ENCODE measurements at regions not wholly inside any gene's neighbourhood (a gene's known extent, or its start where the extent isn't known, plus 50 kb on each side); places are given as distances from the start of the nearest gene placed in this dataset.

GRCh38 chr16:85426806-85427205 is 186.3 kb upstream of the GSE1 start:
- peaks cover 8% of the 10 kb centered on the region; the same call in 1 of the 2 replicates for H3F3A ChIP-seq (ENCODE audit: insufficient read depth, low read depth)
- no peak for TF ChIP-seq EZH2 (IDR thresholded peaks at IDR 0.05; ENCODE audit: low read depth)
- TF ChIP-seq, protein P1, sequence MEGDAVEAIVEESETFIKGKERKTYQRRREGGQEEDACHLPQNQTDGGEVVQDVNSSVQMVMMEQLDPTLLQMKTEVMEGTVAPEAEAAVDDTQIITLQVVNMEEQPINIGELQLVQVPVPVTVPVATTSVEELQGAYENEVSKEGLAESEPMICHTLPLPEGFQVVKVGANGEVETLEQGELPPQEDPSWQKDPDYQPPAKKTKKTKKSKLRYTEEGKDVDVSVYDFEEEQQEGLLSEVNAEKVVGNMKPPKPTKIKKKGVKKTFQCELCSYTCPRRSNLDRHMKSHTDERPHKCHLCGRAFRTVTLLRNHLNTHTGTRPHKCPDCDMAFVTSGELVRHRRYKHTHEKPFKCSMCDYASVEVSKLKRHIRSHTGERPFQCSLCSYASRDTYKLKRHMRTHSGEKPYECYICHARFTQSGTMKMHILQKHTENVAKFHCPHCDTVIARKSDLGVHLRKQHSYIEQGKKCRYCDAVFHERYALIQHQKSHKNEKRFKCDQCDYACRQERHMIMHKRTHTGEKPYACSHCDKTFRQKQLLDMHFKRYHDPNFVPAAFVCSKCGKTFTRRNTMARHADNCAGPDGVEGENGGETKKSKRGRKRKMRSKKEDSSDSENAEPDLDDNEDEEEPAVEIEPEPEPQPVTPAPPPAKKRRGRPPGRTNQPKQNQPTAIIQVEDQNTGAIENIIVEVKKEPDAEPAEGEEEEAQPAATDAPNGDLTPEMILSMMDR (conservative IDR thresholded peaks at IDR 0.05) = no peak
- H3K4me1 ChIP-seq (replicated peaks; ENCODE audit: insufficient read depth) = peaks cover 18% of the 10 kb centered on the region
- ChIA-PET POLR2A (ENCODE audit: unreplicated experiment) (no interaction called here), CTCF (no interaction called here)
- H4K20me1 ChIP-seq (ENCODE audit: insufficient read depth) = peaks cover 5% of the 10 kb centered on the region; the same call in 1 of the 2 replicates
- no peak overlapping the region for H2AFZ ChIP-seq
- H3K79me2 ChIP-seq (ENCODE audit: low read depth) = no peaks in the 10 kb centered on the region
- H3K4me2 ChIP-seq = no peak overlapping the region
- intact Hi-C loops (cut with micrococcal nuclease; ENCODE audit: unreplicated experiment) = no loop called here
- no peak overlapping the region for H3K27ac ChIP-seq
- H3K36me3 ChIP-seq (ENCODE audit: low read depth) = no peaks in the 10 kb centered on the region
- DNase-seq = no peak
- H3K9me3 ChIP-seq (ENCODE audit: insufficient read depth, low read depth) = no peaks in the 10 kb centered on the region
- H3K4me3 ChIP-seq = no peak overlapping the region
- H3K27me3 ChIP-seq (ENCODE audit: insufficient read depth, low read depth) = no peaks in the 10 kb centered on the region
- no peaks in the 10 kb centered on the region for H3K9me2 ChIP-seq (ENCODE audit: insufficient read depth)
- no TSS peak for BruUV-seq (replicated peaks)

DNA sequence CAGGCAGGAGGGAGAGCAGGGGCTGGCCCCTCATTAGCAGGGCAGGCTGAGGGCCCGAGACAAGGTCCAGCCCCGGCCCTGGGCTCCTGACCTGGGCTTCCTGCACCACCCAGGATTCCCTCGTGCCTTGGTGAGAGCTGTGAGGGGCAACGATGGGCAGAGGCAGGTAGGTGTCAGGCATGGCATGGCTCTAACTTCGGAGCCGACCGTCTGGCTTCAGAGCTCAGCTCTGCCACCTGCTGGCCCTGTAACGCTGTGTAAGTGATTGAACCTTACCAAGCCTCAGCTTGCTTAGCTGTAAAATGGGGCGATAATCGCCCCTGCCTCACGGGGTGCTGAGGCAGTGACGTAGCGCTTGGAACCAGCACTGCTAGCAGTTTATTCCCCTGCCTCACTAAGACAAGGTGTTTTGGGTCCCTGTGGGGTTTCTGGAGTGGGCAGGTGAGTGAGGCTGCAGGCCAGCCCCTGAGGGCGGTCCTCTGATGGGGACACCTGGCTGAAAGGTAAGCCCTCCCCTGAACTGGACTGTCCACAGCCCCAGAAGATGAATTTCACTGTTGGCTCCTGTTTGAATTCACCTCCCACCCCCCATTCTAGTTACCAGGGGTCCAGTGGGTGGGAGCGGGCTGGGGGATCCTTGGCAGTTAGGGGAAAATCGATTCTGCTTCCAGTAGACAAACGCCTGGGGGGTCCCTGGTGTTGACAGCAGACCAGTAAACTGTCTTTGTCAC is 184.8 kb upstream of the GSE1 start:
- intact Hi-C loops (cut with micrococcal nuclease; ENCODE audit: unreplicated experiment) = no loop called here
- POLR2A ChIA-PET (ENCODE audit: unreplicated experiment) = interaction anchor here (0.6 kb wide), 1 partner anchor 127 kb away, joined by 5 read pairs; no protein-coding TSS in a partner anchor
- TF ChIP-seq, protein P1 (conservative IDR thresholded peaks at IDR 0.05) = peak; percentile 62; the same call in 1 of the 2 replicates
- TF ChIP-seq EZH2 (IDR thresholded peaks at IDR 0.05; ENCODE audit: low read depth) = no peak

DNA sequence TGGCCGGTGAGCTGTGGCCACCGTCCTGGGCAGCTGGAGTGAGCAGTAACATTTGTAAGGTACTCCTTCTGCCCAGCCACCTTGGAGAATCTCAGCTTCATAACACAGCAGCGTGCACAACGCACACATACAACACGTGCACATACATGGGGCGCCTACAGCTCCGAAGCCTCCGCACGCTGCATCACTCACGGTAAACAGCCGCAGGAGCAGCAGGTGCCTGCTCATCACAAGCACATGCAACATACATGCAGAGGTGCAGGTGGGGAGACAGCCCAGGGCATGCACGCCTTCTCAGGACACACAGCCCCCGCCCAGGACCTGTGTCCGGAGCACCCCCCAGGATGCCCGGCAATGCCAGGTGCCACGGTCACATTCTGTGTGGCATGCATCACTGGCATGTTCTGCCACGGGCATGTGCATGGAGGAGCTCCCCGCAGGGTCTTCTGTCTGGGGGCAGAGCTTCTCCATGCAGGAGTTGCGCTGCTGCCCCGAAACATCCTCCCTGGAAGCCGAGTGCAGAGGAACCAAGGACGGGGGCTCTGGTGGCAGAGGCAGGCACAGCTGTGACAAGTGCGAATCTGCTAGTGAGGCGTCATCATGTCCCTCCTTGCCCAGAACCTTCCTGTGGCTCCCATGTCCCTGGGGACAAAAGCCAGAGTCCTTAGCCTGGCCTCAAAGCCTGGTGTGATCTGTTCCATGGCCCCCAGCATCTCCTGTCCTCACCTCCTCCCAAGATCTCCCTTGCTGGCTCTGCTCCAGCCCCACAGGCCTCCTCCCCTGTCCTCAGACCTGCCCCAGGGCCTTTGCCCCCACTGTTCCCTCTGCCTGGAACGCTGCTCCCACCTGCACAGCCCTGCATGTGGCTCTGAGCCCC is 184.0 kb upstream of the GSE1 start:
- H3K9me3 ChIP-seq (ENCODE audit: insufficient read depth, low read depth) = no peaks in the 10 kb centered on the region
- H3K79me2 ChIP-seq (ENCODE audit: low read depth) = no peaks in the 10 kb centered on the region
- H4K20me1 ChIP-seq (ENCODE audit: insufficient read depth) = no peaks in the 10 kb centered on the region
- no peaks in the 10 kb centered on the region for H3K9me2 ChIP-seq (ENCODE audit: insufficient read depth)
- H2AFZ ChIP-seq = no peak overlapping the region
- DNase-seq = no peak
- no peak overlapping the region for H3K4me3 ChIP-seq
- CTCF ChIA-PET = interaction anchor here (0.5 kb wide), 1 partner anchor 39 kb away, joined by 4 read pairs; no protein-coding TSS in a partner anchor
- no peaks in the 10 kb centered on the region for H3K27me3 ChIP-seq (ENCODE audit: insufficient read depth, low read depth)
- intact Hi-C loops (cut with micrococcal nuclease; ENCODE audit: unreplicated experiment) = no loop called here
- no peaks in the 10 kb centered on the region for H3K36me3 ChIP-seq (ENCODE audit: low read depth)
- POLR2A ChIA-PET (ENCODE audit: unreplicated experiment) = interaction anchor here (0.5 kb wide), 1 partner anchor 287 kb away, joined by 6 read pairs; no protein-coding TSS in a partner anchor
- no TSS peak for BruUV-seq (replicated peaks)
- no peak overlapping the region for H3K4me2 ChIP-seq
- H3F3A ChIP-seq (ENCODE audit: insufficient read depth, low read depth) = no peaks in the 10 kb centered on the region
- H3K4me1 ChIP-seq (replicated peaks; ENCODE audit: insufficient read depth) = no peaks in the 10 kb centered on the region
- H3K27ac ChIP-seq = no peak overlapping the region
- no peak for TF ChIP-seq EZH2 (IDR thresholded peaks at IDR 0.05; ENCODE audit: low read depth)
- TF ChIP-seq, protein P1 (conservative IDR thresholded peaks at IDR 0.05) = no peak

More for the DNA sequence above, 184.8 kb upstream of the GSE1 start:
- Histone ChIP-seq H3K4me3 (no peak overlapping the region), H3K27me3 (ENCODE audit: insufficient read depth, low read depth) (no peaks in the 10 kb centered on the region), H3K79me2 (ENCODE audit: low read depth) (no peaks in the 10 kb centered on the region), H3K4me2 (no peak overlapping the region), H3K4me1 (replicated peaks; ENCODE audit: insufficient read depth) (peaks cover 3% of the 10 kb centered on the region), H2AFZ (no peak overlapping the region), H4K20me1 (ENCODE audit: insufficient read depth) (no peaks in the 10 kb centered on the region; the same call in 1 of the 2 replicates), H3F3A (ENCODE audit: insufficient read depth, low read depth) (peaks cover under 1% of the 10 kb centered on the region; the same call in 1 of the 2 replicates), H3K36me3 (ENCODE audit: low read depth) (no peaks in the 10 kb centered on the region), H3K27ac (no peak overlapping the region), H3K9me3 (ENCODE audit: insufficient read depth, low read depth) (no peaks in the 10 kb centered on the region), H3K9me2 (ENCODE audit: insufficient read depth) (no peaks in the 10 kb centered on the region)
- DNase-seq = peak in 1 of 2 experiments; percentile 33
- BruUV-seq (replicated peaks) = no TSS peak
- CTCF ChIA-PET = interaction anchor here (0.5 kb wide), 1 partner anchor 40 kb away, joined by 4 read pairs; no protein-coding TSS in a partner anchor

All from PC-9 (cell line).